Neural cell (in vitro differentiated cells): ENCODE measurements at regions not wholly inside any gene's neighbourhood (a gene's known extent, or its start where the extent isn't known, plus 50 kb on each side); places are given as distances from the start of the nearest gene placed in this dataset.

Source experiments
- H2AFZ ChIP-seq: fragments of 200-600, 300-800 bp; sonication (generic), shearing (Covaris generic); 2 replicates; pipeline ENCODE4 v1.6.0; 2014; ENCODE audit warnings: low read depth, mild to moderate bottlenecking, antibody characterized with exemption, low read length, moderate library complexity
- H3F3A ChIP-seq: fragments of 200-600 bp; shearing (Covaris generic); 2 replicates; pipeline ENCODE4 v1.6.1; 2016; ENCODE audit warnings: mild to moderate bottlenecking, moderate library complexity, mixed read lengths, antibody characterized with exemption, low read length; ENCODE audit not compliant: insufficient read depth, poor library complexity, severe bottlenecking
- H3K27ac ChIP-seq: fragments of 200-600, 300-800 bp; sonication (generic), shearing (Covaris generic); 2 replicates; pipeline ENCODE4 v1.5.1; 2014; ENCODE audit warnings: mild to moderate bottlenecking, low read length, moderate library complexity
- H3K27me3 ChIP-seq: fragments of 300-800, 200-600 bp; sonication (generic), shearing (Covaris generic); 2 replicates; pipeline ENCODE4 v1.6.0; 2014; ENCODE audit warnings: mild to moderate bottlenecking, low read depth, low read length, moderate library complexity; ENCODE audit not compliant: insufficient read depth
- H3K36me3 ChIP-seq: fragments of 300-800, 200-600 bp; sonication (generic), shearing (Covaris generic); 2 replicates; pipeline ENCODE4 v1.5.1; 2014; ENCODE audit warnings: mild to moderate bottlenecking, antibody characterized with exemption, low read length, moderate library complexity; ENCODE audit not compliant: insufficient read depth
- H3K4me2 ChIP-seq: fragments of 300-800, 200-600 bp; sonication (generic), shearing (Covaris generic); 2 replicates; pipeline ENCODE4 v1.6.0; 2014; ENCODE audit warnings: mild to moderate bottlenecking, low read length
- H3K4me3 ChIP-seq: fragments of 300-800, 200-600 bp; sonication (generic), shearing (Covaris generic); 2 replicates; pipeline ENCODE4 v1.5.1; 2014; ENCODE audit warnings: mild to moderate bottlenecking, low read length, moderate library complexity
- H3K79me2 ChIP-seq: fragments of 200-600 bp; shearing (Covaris generic); replicated peaks from 2 replicates; pipeline ENCODE4 v1.6.0; 2014; ENCODE audit warnings: mild to moderate bottlenecking, low read length, moderate library complexity; ENCODE audit not compliant: insufficient read depth
- H3K9ac ChIP-seq: fragments of 300-800, 200-600 bp; sonication (generic), shearing (Covaris generic); 2 replicates; pipeline ENCODE4 v1.6.1; 2016; ENCODE audit warnings: mild to moderate bottlenecking, low read length, mixed read lengths
- H3K9me2 ChIP-seq: fragments of 200-600 bp; shearing (Covaris generic); 2 replicates; pipeline ENCODE4 v1.6.1; 2016; ENCODE audit warnings: mild to moderate bottlenecking, low read length, mixed read lengths; ENCODE audit not compliant: insufficient read depth
- H3K9me3 ChIP-seq: fragments of 200-600, 300-800 bp; sonication (generic), shearing (Covaris generic); 2 replicates; pipeline ENCODE4 v1.6.1; 2016; ENCODE audit warnings: mild to moderate bottlenecking, mixed run types, low read length, moderate library complexity, mixed read lengths
- H4K20me1 ChIP-seq: fragments of 200-600 bp; shearing (Covaris generic); 2 replicates; pipeline ENCODE4 v1.6.1; 2016; ENCODE audit warnings: mild to moderate bottlenecking, mixed run types; ENCODE audit not compliant: insufficient read depth
- EP300 ChIP-seq: fragments of 450-650 bp; conservative IDR thresholded peaks from 2 replicates; pipeline ENCODE4 v1.6.1; 2014; ENCODE audit warnings: antibody characterized with exemption, mild to moderate bottlenecking, moderate library complexity; ENCODE audit not compliant: poor library complexity, severe bottlenecking
- EZH2 ChIP-seq: fragments of 200-600, 300-800 bp; shearing (Covaris generic), sonication (generic); IDR thresholded peaks from 2 replicates; pipeline ENCODE4 v1.6.1; 2014; ENCODE audit warnings: antibody characterized with exemption, low read length, borderline replicate concordance, mild to moderate bottlenecking; ENCODE audit not compliant: insufficient read depth, poor library complexity, severe bottlenecking
- MXI1 ChIP-seq: fragments of 450-650 bp; conservative IDR thresholded peaks from 2 replicates; pipeline ENCODE4 v1.6.1; 2014; ENCODE audit warnings: antibody characterized with exemption, mild to moderate bottlenecking; ENCODE audit not compliant: poor library complexity, severe bottlenecking
- POLR2AphosphoS5 ChIP-seq: IDR thresholded peaks from 2 replicates; pipeline ENCODE4 v1.6.1; 2012
- RAD21 ChIP-seq: fragments of 450-650 bp; conservative IDR thresholded peaks from 2 replicates; pipeline ENCODE4 v1.6.1; 2014; ENCODE audit warnings: antibody characterized with exemption, mild to moderate bottlenecking, moderate library complexity
- SMC3 ChIP-seq: fragments of 450-650 bp; conservative IDR thresholded peaks from 2 replicates; pipeline ENCODE4 v1.6.1; 2014; ENCODE audit warnings: antibody characterized with exemption, mild to moderate bottlenecking, moderate library complexity; ENCODE audit not compliant: poor library complexity
- TAF1 ChIP-seq: IDR thresholded peaks from 2 replicates; pipeline ENCODE4 v1.6.1; 2012; ENCODE audit warnings: low read depth
- TF ChIP-seq, protein P1 (sequence below): IDR thresholded peaks from 2 replicates; pipeline ENCODE4 v1.6.1; 2012; ENCODE audit warnings: borderline replicate concordance
- TF ChIP-seq, protein P2 (sequence below): fragments of 450-650 bp; IDR thresholded peaks from 2 replicates; pipeline ENCODE4 v1.5.1; 2014; ENCODE audit warnings: antibody characterized with exemption, mild to moderate bottlenecking, moderate library complexity; ENCODE audit not compliant: poor library complexity, severe bottlenecking

DNA sequence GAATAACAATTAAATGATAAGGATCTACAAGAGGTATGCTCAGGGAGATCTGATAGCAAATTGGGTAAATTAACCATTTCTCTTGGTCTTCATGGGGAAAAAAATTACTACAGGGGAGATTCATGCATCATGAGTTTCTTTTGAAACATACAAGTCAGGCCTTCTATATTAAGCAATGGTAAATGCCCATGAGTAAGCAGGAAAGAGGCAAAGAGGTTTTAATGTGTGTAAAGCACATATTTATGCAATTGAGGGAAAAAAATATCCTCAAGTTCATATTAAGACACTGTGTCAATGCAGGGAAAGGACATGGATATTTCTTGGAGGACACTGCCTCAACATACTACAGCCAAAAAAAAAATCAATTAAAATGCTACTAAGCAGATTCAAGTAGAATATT, 73.4 kb upstream of the NR4A3 start:
- Histone ChIP-seq H3K27ac (no peak overlapping the region), H3K36me3 (no peaks in the 10 kb centered on the region), H3K27me3 (no peaks in the 10 kb centered on the region), H3K4me3 (no peak overlapping the region), H3K79me2 (no peaks in the 10 kb centered on the region), H4K20me1 (no peaks in the 10 kb centered on the region), H3K9me3 (no peaks in the 10 kb centered on the region), H3K9ac (no peak overlapping the region), H2AFZ (no peak overlapping the region), H3K9me2 (no peaks in the 10 kb centered on the region), H3K4me2 (no peak overlapping the region), H3F3A (peaks cover 5% of the 10 kb centered on the region)
- no peak for TF ChIP-seq MXI1
- TF ChIP-seq RAD21: no peak
- no peak for TF ChIP-seq EP300
- TF ChIP-seq, protein P1, sequence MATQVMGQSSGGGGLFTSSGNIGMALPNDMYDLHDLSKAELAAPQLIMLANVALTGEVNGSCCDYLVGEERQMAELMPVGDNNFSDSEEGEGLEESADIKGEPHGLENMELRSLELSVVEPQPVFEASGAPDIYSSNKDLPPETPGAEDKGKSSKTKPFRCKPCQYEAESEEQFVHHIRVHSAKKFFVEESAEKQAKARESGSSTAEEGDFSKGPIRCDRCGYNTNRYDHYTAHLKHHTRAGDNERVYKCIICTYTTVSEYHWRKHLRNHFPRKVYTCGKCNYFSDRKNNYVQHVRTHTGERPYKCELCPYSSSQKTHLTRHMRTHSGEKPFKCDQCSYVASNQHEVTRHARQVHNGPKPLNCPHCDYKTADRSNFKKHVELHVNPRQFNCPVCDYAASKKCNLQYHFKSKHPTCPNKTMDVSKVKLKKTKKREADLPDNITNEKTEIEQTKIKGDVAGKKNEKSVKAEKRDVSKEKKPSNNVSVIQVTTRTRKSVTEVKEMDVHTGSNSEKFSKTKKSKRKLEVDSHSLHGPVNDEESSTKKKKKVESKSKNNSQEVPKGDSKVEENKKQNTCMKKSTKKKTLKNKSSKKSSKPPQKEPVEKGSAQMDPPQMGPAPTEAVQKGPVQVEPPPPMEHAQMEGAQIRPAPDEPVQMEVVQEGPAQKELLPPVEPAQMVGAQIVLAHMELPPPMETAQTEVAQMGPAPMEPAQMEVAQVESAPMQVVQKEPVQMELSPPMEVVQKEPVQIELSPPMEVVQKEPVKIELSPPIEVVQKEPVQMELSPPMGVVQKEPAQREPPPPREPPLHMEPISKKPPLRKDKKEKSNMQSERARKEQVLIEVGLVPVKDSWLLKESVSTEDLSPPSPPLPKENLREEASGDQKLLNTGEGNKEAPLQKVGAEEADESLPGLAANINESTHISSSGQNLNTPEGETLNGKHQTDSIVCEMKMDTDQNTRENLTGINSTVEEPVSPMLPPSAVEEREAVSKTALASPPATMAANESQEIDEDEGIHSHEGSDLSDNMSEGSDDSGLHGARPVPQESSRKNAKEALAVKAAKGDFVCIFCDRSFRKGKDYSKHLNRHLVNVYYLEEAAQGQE: no peak
- TF ChIP-seq, protein P2, sequence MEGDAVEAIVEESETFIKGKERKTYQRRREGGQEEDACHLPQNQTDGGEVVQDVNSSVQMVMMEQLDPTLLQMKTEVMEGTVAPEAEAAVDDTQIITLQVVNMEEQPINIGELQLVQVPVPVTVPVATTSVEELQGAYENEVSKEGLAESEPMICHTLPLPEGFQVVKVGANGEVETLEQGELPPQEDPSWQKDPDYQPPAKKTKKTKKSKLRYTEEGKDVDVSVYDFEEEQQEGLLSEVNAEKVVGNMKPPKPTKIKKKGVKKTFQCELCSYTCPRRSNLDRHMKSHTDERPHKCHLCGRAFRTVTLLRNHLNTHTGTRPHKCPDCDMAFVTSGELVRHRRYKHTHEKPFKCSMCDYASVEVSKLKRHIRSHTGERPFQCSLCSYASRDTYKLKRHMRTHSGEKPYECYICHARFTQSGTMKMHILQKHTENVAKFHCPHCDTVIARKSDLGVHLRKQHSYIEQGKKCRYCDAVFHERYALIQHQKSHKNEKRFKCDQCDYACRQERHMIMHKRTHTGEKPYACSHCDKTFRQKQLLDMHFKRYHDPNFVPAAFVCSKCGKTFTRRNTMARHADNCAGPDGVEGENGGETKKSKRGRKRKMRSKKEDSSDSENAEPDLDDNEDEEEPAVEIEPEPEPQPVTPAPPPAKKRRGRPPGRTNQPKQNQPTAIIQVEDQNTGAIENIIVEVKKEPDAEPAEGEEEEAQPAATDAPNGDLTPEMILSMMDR: no peak
- no peak for TF ChIP-seq EZH2
- no peak for TF ChIP-seq SMC3
- no peak for TF ChIP-seq POLR2AphosphoS5
- no peak for TF ChIP-seq TAF1

DNA sequence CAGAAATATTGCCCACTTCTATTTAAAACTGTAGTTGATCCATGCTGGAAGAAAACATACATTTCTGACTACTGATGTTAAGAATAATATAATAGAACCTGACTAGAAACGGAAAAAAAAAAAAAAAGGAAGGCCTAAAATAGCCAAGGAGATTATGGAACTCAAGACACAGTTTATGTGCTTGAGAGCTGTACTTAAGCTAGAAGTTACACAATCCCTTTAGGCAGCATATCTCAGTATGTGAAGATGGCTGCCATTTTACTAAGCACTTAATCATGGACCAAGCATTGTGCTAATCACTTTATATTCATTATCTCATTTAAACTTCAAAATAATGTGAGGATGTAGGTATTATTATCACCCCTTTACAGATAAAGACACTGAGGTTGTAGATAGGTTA, 73.0 kb upstream of the NR4A3 start:
- Histone ChIP-seq H3K9me3 (no peaks in the 10 kb centered on the region), H3K9ac (no peak overlapping the region), H3K79me2 (no peaks in the 10 kb centered on the region), H3K27ac (no peak overlapping the region), H2AFZ (no peak overlapping the region), H3K4me3 (no peak overlapping the region), H4K20me1 (no peaks in the 10 kb centered on the region), H3K36me3 (no peaks in the 10 kb centered on the region), H3K27me3 (no peaks in the 10 kb centered on the region), H3F3A (peaks cover 3% of the 10 kb centered on the region), H3K9me2 (no peaks in the 10 kb centered on the region), H3K4me2 (no peak overlapping the region)
- TF ChIP-seq RAD21 (no peak), TAF1 (no peak), EZH2 (no peak)

DNA sequence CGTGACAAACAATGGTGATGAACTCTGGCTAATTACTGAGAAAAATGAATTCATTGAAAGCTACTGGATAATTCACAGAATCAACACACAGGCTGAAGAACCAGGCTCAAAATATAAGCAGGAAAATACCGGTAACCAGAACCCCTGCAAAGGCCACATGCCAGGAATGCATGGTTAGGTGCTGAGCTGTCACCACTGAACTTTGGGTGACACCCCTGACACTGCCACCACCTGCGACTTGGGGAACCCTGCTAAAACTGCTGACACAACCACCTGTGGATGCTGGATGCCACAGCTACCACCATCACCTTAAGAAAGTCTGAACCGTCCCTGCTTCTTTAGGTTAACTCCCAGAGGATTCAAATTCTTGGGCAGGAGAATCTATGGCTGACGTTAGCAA, 72.0 kb upstream of the NR4A3 start:
- Histone ChIP-seq H3K4me3 (no peak overlapping the region), H3K27me3 (no peaks in the 10 kb centered on the region), H3K9me3 (no peaks in the 10 kb centered on the region), H3F3A (peaks cover 3% of the 10 kb centered on the region), H3K4me2 (no peak overlapping the region), H3K9me2 (no peaks in the 10 kb centered on the region), H3K27ac (no peak overlapping the region), H2AFZ (no peak overlapping the region), H4K20me1 (no peaks in the 10 kb centered on the region), H3K36me3 (no peaks in the 10 kb centered on the region), H3K9ac (no peak overlapping the region), H3K79me2 (no peaks in the 10 kb centered on the region)
- TF ChIP-seq, protein P1: no peak
- no peak for TF ChIP-seq EP300
- no peak for TF ChIP-seq TAF1
- no peak for TF ChIP-seq EZH2
- TF ChIP-seq SMC3: no peak
- TF ChIP-seq RAD21: no peak
- no peak for TF ChIP-seq MXI1
- TF ChIP-seq POLR2AphosphoS5: no peak
- TF ChIP-seq, protein P2: no peak
